EL (cell line): ENCODE measurements at regions not wholly inside any gene's neighbourhood (a gene's known extent, or its start where the extent isn't known, plus 50 kb on each side); places are given as distances from the start of the nearest gene placed in this dataset.

Experiments used
- DNase-seq: peaks from one replicate; pipeline ENCODE4 v3.0.0-alpha.2; 2016

- DNase-seq, result no peak
Observed at GRCh38 chr10:57776688-57777432, 490.8 kb downstream of the IPMK start.

GRCh38 chr10:57775250-57775649 lies 492.4 kb downstream of the IPMK start:
- DNase-seq, result no peak

- no peak for DNase-seq
Observed at GRCh38 chr10:57769298-57769697, 498.4 kb downstream of the IPMK start.

- no peak for DNase-seq
Observed at GRCh38 chr10:57759777-57760176, 507.9 kb downstream of the IPMK start.

GRCh38 chr10:57754803-57755202 lies 512.9 kb downstream of the IPMK start:
- no peak for DNase-seq

- DNase-seq, result no peak
Observed at GRCh38 chr10:57743711-57744110, 524.0 kb downstream of the IPMK start.

- DNase-seq, result no peak
Observed at GRCh38 chr10:57741751-57742150, 525.9 kb downstream of the IPMK start.

- no peak for DNase-seq
Observed at GRCh38 chr10:57723305-57723704, 544.4 kb downstream of the IPMK start.

- peak; percentile 29 for DNase-seq
Observed at GRCh38 chr10:57716884-57717283, 550.8 kb downstream of the IPMK start.

GRCh38 chr10:57715233-57715632 lies 552.5 kb downstream of the IPMK start:
- DNase-seq, result no peak

- no peak for DNase-seq
Observed at GRCh38 chr10:57707300-57707658, 560.4 kb downstream of the IPMK start.

GRCh38 chr10:57706576-57707299 lies 561.0 kb downstream of the IPMK start:
- DNase-seq, result no peak

- no peak for DNase-seq
Observed at GRCh38 chr10:57706016-57706415, 561.7 kb downstream of the IPMK start.

GRCh38 chr10:57699944-57700343 lies 567.8 kb downstream of the IPMK start:
- DNase-seq, result peak; percentile 28

- DNase-seq, result peak; percentile 89
Observed at GRCh38 chr10:57696641-57697040, 571.1 kb downstream of the IPMK start.

GRCh38 chr10:57694956-57695608 lies 572.6 kb downstream of the IPMK start:
- peak; percentile 18 for DNase-seq

- DNase-seq, result peak; percentile 89
Observed at GRCh38 chr10:57692255-57692980, 575.3 kb downstream of the IPMK start.

GRCh38 chr10:57689596-57690297 lies 577.9 kb downstream of the IPMK start:
- DNase-seq, result no peak

- no peak for DNase-seq
Observed at GRCh38 chr10:57679916-57680315, 587.8 kb downstream of the IPMK start.

GRCh38 chr10:57675125-57675524 lies 592.6 kb downstream of the IPMK start:
- no peak for DNase-seq

- no peak for DNase-seq
Observed at GRCh38 chr10:57673446-57673960, 594.2 kb downstream of the IPMK start.

GRCh38 chr10:57664815-57665214 lies 602.9 kb downstream of the IPMK start:
- DNase-seq, result peak; percentile 21
